ENCODE measurements at regions not wholly inside any gene's neighbourhood (a gene's known extent, or its start where the extent isn't known, plus 50 kb on each side); places are given as distances from the start of the nearest gene placed in this dataset.

DNA sequence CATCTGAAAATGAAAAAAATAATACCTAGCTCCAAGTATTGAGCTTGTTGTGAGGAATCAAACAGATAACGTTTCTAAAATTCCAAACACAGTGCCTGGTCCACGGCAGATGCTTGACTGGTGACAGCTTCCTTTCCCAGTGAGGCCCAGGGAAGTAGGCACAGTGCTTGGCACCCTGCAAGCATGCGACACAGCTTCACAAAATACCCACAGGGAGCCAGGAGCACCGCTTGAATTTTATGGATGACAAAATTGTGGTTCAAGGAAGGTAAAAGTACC is 205.1 kb upstream of the TNP1 start:
- Histone ChIP-seq H3K9me3 (ENCODE audit: severe bottlenecking) (peaks cover 5% of the 10 kb centered on the region), H3K27me3 (ENCODE audit: insufficient read depth, low read depth, severe bottlenecking) (no peaks in the 10 kb centered on the region), H3K36me3 (no peaks in the 10 kb centered on the region), H3K4me3 (ENCODE audit: low read depth, low read length) (no peak overlapping the region), H3K27ac (no peak overlapping the region)
- no peak for DNase-seq
- TF ChIP-seq, protein P1, sequence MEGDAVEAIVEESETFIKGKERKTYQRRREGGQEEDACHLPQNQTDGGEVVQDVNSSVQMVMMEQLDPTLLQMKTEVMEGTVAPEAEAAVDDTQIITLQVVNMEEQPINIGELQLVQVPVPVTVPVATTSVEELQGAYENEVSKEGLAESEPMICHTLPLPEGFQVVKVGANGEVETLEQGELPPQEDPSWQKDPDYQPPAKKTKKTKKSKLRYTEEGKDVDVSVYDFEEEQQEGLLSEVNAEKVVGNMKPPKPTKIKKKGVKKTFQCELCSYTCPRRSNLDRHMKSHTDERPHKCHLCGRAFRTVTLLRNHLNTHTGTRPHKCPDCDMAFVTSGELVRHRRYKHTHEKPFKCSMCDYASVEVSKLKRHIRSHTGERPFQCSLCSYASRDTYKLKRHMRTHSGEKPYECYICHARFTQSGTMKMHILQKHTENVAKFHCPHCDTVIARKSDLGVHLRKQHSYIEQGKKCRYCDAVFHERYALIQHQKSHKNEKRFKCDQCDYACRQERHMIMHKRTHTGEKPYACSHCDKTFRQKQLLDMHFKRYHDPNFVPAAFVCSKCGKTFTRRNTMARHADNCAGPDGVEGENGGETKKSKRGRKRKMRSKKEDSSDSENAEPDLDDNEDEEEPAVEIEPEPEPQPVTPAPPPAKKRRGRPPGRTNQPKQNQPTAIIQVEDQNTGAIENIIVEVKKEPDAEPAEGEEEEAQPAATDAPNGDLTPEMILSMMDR (IDR thresholded peaks at IDR 0.05; ENCODE audit: low read depth, low read length), result no peak

DNA sequence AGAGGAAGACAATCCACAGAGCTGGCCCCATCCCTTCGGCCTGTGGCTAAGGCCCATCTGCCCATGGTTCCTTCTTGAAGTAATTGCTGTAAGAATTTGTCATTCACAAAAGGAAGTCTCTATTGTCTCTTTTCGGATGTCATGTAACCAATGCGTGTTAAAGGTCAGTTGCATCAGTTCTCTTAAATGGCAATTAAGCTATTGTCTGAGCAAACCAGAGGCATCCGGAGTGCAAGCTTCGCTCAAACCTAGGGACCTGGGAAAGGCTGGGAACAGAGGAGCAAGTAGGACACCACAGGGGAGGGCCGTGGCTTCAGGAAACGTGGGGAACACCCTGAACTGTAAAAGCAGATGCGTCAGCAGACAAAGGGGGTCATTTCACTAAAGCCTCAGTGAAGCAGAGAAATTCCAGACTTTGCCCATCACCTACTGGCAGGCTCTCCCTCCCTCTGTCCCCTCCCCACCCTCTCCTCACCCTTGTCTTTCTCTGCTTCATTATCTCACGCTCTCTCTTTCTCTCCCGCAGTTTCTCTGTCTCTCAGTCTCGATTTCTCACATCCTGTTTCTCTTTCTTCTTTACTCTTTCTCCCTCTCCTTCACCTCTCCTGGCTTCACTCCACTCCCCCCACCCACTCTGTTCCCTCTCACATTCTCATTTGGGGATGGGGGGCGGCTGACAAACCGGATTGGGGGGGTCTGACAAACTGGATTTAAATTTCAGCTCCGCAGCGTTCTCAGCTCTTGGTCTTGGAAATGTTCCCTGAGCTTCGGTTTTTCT is 204.6 kb upstream of the TNP1 start:
- Histone ChIP-seq H3K9me3 (ENCODE audit: severe bottlenecking) (peaks cover 5% of the 10 kb centered on the region), H3K36me3 (no peaks in the 10 kb centered on the region), H3K27me3 (ENCODE audit: insufficient read depth, low read depth, severe bottlenecking) (no peaks in the 10 kb centered on the region), H3K4me3 (ENCODE audit: low read depth, low read length) (no peak overlapping the region), H3K27ac (no peak overlapping the region)
- DNase-seq, result no peak
- TF ChIP-seq, protein P1 (IDR thresholded peaks at IDR 0.05; ENCODE audit: low read depth, low read length), result no peak

DNA sequence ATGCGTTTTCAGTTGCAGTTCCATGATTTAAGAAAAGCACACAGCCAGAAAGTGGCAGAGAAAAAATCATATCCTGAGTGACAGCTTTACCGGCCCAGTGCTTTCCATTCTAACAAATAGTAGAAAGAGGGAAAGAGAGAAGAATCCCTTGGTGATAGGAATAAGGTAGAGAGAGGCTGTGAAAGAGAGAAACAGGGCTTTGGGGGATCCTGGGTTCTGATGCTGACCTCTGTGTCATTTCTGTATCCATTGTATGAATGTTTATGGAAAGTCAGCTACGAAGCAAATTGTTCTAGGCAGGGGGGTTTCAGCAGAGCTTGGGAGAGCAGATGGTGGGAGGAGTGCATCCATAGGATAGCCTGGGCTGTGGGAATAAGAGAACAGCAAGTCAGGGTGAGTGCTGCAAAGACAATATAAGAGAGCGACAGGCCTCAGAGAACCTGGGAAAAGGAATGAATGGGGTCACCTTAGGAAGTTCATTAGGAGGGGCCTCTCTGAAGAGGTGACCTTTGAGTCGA is 203.4 kb upstream of the TNP1 start:
- no peak overlapping the region for H3K27ac ChIP-seq
- TF ChIP-seq, protein P1 (IDR thresholded peaks at IDR 0.05; ENCODE audit: low read depth, low read length), result no peak
- no peak for DNase-seq
- no peaks in the 10 kb centered on the region for H3K36me3 ChIP-seq
- H3K9me3 ChIP-seq (ENCODE audit: severe bottlenecking), result peaks cover 5% of the 10 kb centered on the region
- no peak overlapping the region for H3K4me3 ChIP-seq (ENCODE audit: low read depth, low read length)
- no peaks in the 10 kb centered on the region for H3K27me3 ChIP-seq (ENCODE audit: insufficient read depth, low read depth, severe bottlenecking)

DNA sequence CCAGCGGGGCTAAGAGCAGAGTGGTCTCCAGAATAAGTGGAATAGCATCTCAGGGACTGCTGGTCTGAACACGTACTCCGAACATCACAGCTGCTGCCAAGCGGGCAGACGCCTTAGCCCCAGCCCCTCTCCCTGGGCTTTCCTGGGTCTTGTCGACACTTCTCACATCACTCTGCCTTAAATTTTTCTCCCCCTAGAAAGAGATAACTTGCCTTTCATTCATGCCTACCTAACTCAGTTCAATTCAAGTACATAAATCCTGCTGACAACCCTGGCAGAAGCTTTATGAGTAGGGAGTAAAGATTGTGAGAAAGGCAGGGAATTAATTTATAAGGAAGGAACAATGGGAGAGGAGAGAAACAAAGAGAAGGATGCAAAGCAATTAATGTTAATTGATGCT is 202.9 kb upstream of the TNP1 start:
- H3K27ac ChIP-seq, result no peak overlapping the region
- TF ChIP-seq, protein P1 (IDR thresholded peaks at IDR 0.05; ENCODE audit: low read depth, low read length), result no peak
- H3K4me3 ChIP-seq (ENCODE audit: low read depth, low read length), result no peak overlapping the region
- H3K27me3 ChIP-seq (ENCODE audit: insufficient read depth, low read depth, severe bottlenecking), result no peaks in the 10 kb centered on the region
- no peaks in the 10 kb centered on the region for H3K36me3 ChIP-seq
- H3K9me3 ChIP-seq (ENCODE audit: severe bottlenecking), result peaks cover 2% of the 10 kb centered on the region
- DNase-seq, result no peak

DNA sequence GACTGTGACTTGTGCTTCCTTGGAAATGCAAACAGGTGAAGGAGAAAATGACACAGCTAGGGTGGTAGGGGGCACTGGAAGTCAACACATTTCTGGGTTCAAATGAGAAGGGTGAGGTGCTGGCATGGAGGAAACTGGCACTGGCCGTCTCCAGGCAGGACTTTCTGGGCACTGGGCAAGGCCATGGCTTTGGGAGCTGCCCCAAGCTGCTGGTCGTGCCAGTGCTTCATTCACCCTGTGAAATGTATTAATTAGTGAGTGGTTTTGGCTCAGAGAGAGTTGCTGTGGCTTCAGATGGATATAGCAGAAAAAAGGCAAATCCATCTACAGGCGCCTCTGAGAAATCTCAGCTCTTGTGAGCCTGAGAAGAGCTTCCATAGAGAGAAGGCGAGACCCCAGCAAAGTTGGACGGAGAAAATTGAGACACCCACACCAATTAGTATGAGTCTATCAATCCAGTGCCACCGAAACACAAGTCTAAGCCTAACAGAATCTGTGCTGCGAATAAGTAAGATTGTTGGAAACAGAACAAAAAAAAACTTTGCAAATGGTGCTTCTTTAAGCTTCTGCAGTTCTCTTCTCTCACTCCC is 202.1 kb upstream of the TNP1 start:
- Histone ChIP-seq H3K9me3 (ENCODE audit: severe bottlenecking) (no peaks in the 10 kb centered on the region), H3K36me3 (no peaks in the 10 kb centered on the region), H3K27ac (no peak overlapping the region), H3K27me3 (ENCODE audit: insufficient read depth, low read depth, severe bottlenecking) (no peaks in the 10 kb centered on the region), H3K4me3 (ENCODE audit: low read depth, low read length) (no peak overlapping the region)
- no peak for DNase-seq
- TF ChIP-seq, protein P1 (IDR thresholded peaks at IDR 0.05; ENCODE audit: low read depth, low read length), result no peak

All from WERI-Rb-1 (cell line).